HG03108 (cell line): ENCODE measurements at regions not wholly inside any gene's neighbourhood (a gene's known extent, or its start where the extent isn't known, plus 50 kb on each side); places are given as distances from the start of the nearest gene placed in this dataset.

Source experiments
- ATAC-seq: cut with Tn5 transposase; IDR thresholded peaks from one replicate; pipeline ENCODE4 v1.9.1; 2021; ENCODE audit warnings: moderate library complexity; ENCODE audit not compliant: unreplicated experiment

- ATAC-seq = no peak
These were observed 61.5 kb upstream of the WLS start for GRCh38 chr1:68293609-68294366.

GRCh38 chr1:68293122-68293521, 60.8 kb upstream of the WLS start:
- ATAC-seq = no peak

GRCh38 chr1:68291688-68292384, 59.5 kb upstream of the WLS start:
- no peak for ATAC-seq

GRCh38 chr1:68287241-68287640, 54.9 kb upstream of the WLS start:
- no peak for ATAC-seq

- no peak for ATAC-seq
These were observed 52.7 kb upstream of the WLS start for GRCh38 chr1:68285046-68285445.

GRCh38 chr1:68281946-68282615, 49.8 kb upstream of the WLS start:
- no peak for ATAC-seq
